IPS DF 6.9 (cell line): ENCODE measurements at regions not wholly inside any gene's neighbourhood (a gene's known extent, or its start where the extent isn't known, plus 50 kb on each side); places are given as distances from the start of the nearest gene placed in this dataset.

ENCODE experiments used
- DNase-seq: peaks from one replicate; pipeline ENCODE4 v3.0.0-alpha.2; 2013; ENCODE audit warnings: low read depth, low spot score
- H3K27ac ChIP-seq: one replicate; pipeline ENCODE4 v1.5.1; 2013; ENCODE audit warnings: low read length, control low read depth
- H3K27me3 ChIP-seq: 2 replicates; pipeline ENCODE4 v1.6.1; 2013; ENCODE audit warnings: mild to moderate bottlenecking, low read length; ENCODE audit not compliant: control insufficient read depth, insufficient read depth
- H3K36me3 ChIP-seq: 2 replicates; pipeline ENCODE4 v1.6.1; 2013; ENCODE audit warnings: low read length; ENCODE audit not compliant: control insufficient read depth, insufficient read depth
- H3K4me1 ChIP-seq: 2 replicates; pipeline ENCODE4 v1.6.1; 2013; ENCODE audit warnings: low read length; ENCODE audit not compliant: control insufficient read depth, insufficient read depth
- H3K4me3 ChIP-seq: 2 replicates; pipeline ENCODE4 v1.5.1; 2013; ENCODE audit warnings: mild to moderate bottlenecking, low read length
- H3K9me3 ChIP-seq: 2 replicates; pipeline ENCODE4 v1.6.1; 2013; ENCODE audit warnings: low read length, inconsistent platforms; ENCODE audit not compliant: control insufficient read depth, insufficient read depth
- WGBS: extraction: QIAGEN DNeasy Blood & Tissue Kit; methylation state at CpG from one replicate; pipeline ENCODE4 v1.1.7; 2013; ENCODE audit warnings: mixed read lengths, missing lambda C conversion rate; ENCODE audit not compliant: insufficient read length, insufficient coverage; 5-methylcytosine and 5-hydroxymethylcytosine counted together

GRCh38 chr10:16259726-16260125 lies 177.1 kb upstream of the PTER start:
- no peaks in the 10 kb centered on the region for H3K27me3 ChIP-seq
- no peak for DNase-seq
- H3K36me3 ChIP-seq, result no peaks in the 10 kb centered on the region
- 0 out of 2 replicates have a peak, but pooled peaks cover 1% of the 10 kb centered on the region for H3K9me3 ChIP-seq
- H3K27ac ChIP-seq, result no peak overlapping the region
- no peak overlapping the region for H3K4me3 ChIP-seq
- no CpG with 5 or more reads among the region's 1 CpG for WGBS
- no peaks in the 10 kb centered on the region for H3K4me1 ChIP-seq

- no peak for DNase-seq
- Histone ChIP-seq H3K4me3 (no peak overlapping the region), H3K27me3 (no peaks in the 10 kb centered on the region), H3K36me3 (no peaks in the 10 kb centered on the region), H3K27ac (no peak overlapping the region), H3K4me1 (no peaks in the 10 kb centered on the region), H3K9me3 (0 out of 2 replicates have a peak, but pooled peaks cover 1% of the 10 kb centered on the region)
Measured at GRCh38 chr10:16260388-16260787, 176.4 kb upstream of the PTER start.

GRCh38 chr10:16271571-16271970 lies 165.2 kb upstream of the PTER start:
- no peak for DNase-seq
- WGBS, result no CpG with 5 or more reads among the region's 1 CpG

GRCh38 chr10:16274911-16275310 lies 161.9 kb upstream of the PTER start:
- no peaks in the 10 kb centered on the region for H3K36me3 ChIP-seq
- no peak overlapping the region for H3K4me3 ChIP-seq
- H3K27me3 ChIP-seq, result no peaks in the 10 kb centered on the region
- no peaks in the 10 kb centered on the region for H3K4me1 ChIP-seq
- H3K9me3 ChIP-seq, result no peaks in the 10 kb centered on the region
- H3K27ac ChIP-seq, result no peak overlapping the region
- WGBS, result no CpG with 5 or more reads among the region's 3 CpGs
- DNase-seq, result no peak

More at GRCh38 chr10:16271571-16271970, 165.2 kb upstream of the PTER start:
- H3K4me1 ChIP-seq, result no peaks in the 10 kb centered on the region
- no peaks in the 10 kb centered on the region for H3K9me3 ChIP-seq
- no peak overlapping the region for H3K4me3 ChIP-seq
- H3K36me3 ChIP-seq, result no peaks in the 10 kb centered on the region
- H3K27me3 ChIP-seq, result no peaks in the 10 kb centered on the region
- no peak overlapping the region for H3K27ac ChIP-seq

GRCh38 chr10:16280595-16280994 lies 156.2 kb upstream of the PTER start:
- no peaks in the 10 kb centered on the region for H3K36me3 ChIP-seq
- no peaks in the 10 kb centered on the region for H3K27me3 ChIP-seq
- H3K4me3 ChIP-seq, result no peak overlapping the region
- no peak for DNase-seq
- no peaks in the 10 kb centered on the region for H3K9me3 ChIP-seq
- H3K27ac ChIP-seq, result no peak overlapping the region
- no CpG with 5 or more reads among the region's 4 CpGs for WGBS
- no peaks in the 10 kb centered on the region for H3K4me1 ChIP-seq

- WGBS, result no CpG with 5 or more reads among the region's 7 CpGs
Measured at GRCh38 chr10:16292366-16292765, 144.4 kb upstream of the PTER start.

GRCh38 chr10:16297069-16297468 lies 139.7 kb upstream of the PTER start:
- 82% methylated on average over 1 of the region's 1 CpG for WGBS
- H3K4me1 ChIP-seq, result no peaks in the 10 kb centered on the region
- no peak for DNase-seq
- no peak overlapping the region for H3K4me3 ChIP-seq
- H3K27me3 ChIP-seq, result no peaks in the 10 kb centered on the region
- no peaks in the 10 kb centered on the region for H3K9me3 ChIP-seq
- H3K27ac ChIP-seq, result no peak overlapping the region
- H3K36me3 ChIP-seq, result no peaks in the 10 kb centered on the region

More at GRCh38 chr10:16292366-16292765, 144.4 kb upstream of the PTER start:
- Histone ChIP-seq H3K4me3 (no peak overlapping the region), H3K27ac (no peak overlapping the region), H3K27me3 (no peaks in the 10 kb centered on the region), H3K4me1 (no peaks in the 10 kb centered on the region), H3K9me3 (no peaks in the 10 kb centered on the region), H3K36me3 (no peaks in the 10 kb centered on the region)
- DNase-seq, result no peak

- Histone ChIP-seq H3K36me3 (no peaks in the 10 kb centered on the region), H3K4me1 (no peaks in the 10 kb centered on the region), H3K27me3 (no peaks in the 10 kb centered on the region), H3K27ac (no peak overlapping the region), H3K9me3 (no peaks in the 10 kb centered on the region), H3K4me3 (no peak overlapping the region)
- WGBS, result no CpG with 5 or more reads among the region's 6 CpGs
- no peak for DNase-seq
Measured at GRCh38 chr10:16297642-16298041, 139.2 kb upstream of the PTER start.

- no CpG with 5 or more reads among the region's 4 CpGs for WGBS
- no peak overlapping the region for H3K4me3 ChIP-seq
- H3K4me1 ChIP-seq, result no peaks in the 10 kb centered on the region
- H3K36me3 ChIP-seq, result no peaks in the 10 kb centered on the region
- no peak for DNase-seq
- H3K27me3 ChIP-seq, result no peaks in the 10 kb centered on the region
- no peaks in the 10 kb centered on the region for H3K9me3 ChIP-seq
- H3K27ac ChIP-seq, result no peak overlapping the region
Measured at GRCh38 chr10:16304311-16304710, 132.5 kb upstream of the PTER start.

GRCh38 chr10:16310440-16310839 lies 126.4 kb upstream of the PTER start:
- Histone ChIP-seq H3K27me3 (no peaks in the 10 kb centered on the region), H3K36me3 (no peaks in the 10 kb centered on the region), H3K9me3 (no peaks in the 10 kb centered on the region), H3K27ac (no peak overlapping the region), H3K4me1 (no peaks in the 10 kb centered on the region), H3K4me3 (no peak overlapping the region)
- no CpG with 5 or more reads among the region's 1 CpG for WGBS
- no peak for DNase-seq

- no peak overlapping the region for H3K4me3 ChIP-seq
- H3K36me3 ChIP-seq, result no peaks in the 10 kb centered on the region
- peak; percentile 7 for DNase-seq
Measured at GRCh38 chr10:16314259-16314658, 122.6 kb upstream of the PTER start.

More at GRCh38 chr10:16314259-16314658, 122.6 kb upstream of the PTER start:
- Histone ChIP-seq H3K27me3 (no peaks in the 10 kb centered on the region), H3K4me1 (no peaks in the 10 kb centered on the region), H3K9me3 (no peaks in the 10 kb centered on the region), H3K27ac (no peak overlapping the region)
